Fibroblast of villous mesenchyme (primary cell): ENCODE measurements at regions not wholly inside any gene's neighbourhood (a gene's known extent, or its start where the extent isn't known, plus 50 kb on each side); places are given as distances from the start of the nearest gene placed in this dataset.

Source experiments
- DNase-seq: peaks from one replicate; pipeline ENCODE4 v3.0.0-alpha.2; 2010; ENCODE audit warnings: low read depth
- H3K4me3 ChIP-seq: 2 replicates; pipeline ENCODE4 v1.5.1; 2011; ENCODE audit warnings: low read depth, mild to moderate bottlenecking, low read length
- CTCF ChIP-seq: IDR thresholded peaks from 2 replicates; pipeline ENCODE4 v1.5.1; 2012; ENCODE audit warnings: low read depth, mild to moderate bottlenecking, low read length; ENCODE audit not compliant: insufficient read depth

GRCh38 chr13:103306163-103306562, 239.9 kb upstream of the SLC10A2 start:
- no peak overlapping the region for H3K4me3 ChIP-seq
- no peak for TF ChIP-seq CTCF
- DNase-seq, result no peak

DNA sequence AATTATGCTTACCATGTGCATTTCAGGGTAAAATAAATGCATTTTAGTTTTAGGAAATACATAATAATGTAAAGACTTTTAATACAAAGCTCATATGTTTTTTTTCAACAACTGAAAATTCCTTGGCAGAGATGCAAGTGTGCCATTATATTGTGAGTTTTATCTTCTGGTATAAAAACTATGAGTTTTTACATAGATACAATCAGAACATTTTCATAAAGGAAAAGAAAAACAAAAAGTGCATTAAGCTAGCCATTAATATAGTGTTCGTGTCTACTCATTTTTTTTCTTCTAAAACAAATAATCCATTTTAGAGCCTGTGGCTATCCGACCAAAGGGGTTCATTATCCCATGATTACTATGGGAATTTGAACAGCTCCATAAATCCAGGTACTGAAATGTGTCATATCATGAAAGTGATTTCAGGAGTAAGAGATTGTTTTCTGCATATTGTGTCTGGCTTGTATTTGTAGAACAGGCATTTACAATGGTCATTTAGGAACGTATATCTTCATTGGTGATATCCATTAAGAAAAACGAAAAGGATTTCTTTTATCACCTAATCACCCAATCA, 236.9 kb upstream of the SLC10A2 start:
- TF ChIP-seq CTCF, result no peak
- DNase-seq, result no peak
- no peak overlapping the region for H3K4me3 ChIP-seq

- DNase-seq, result no peak
- TF ChIP-seq CTCF, result no peak
- no peak overlapping the region for H3K4me3 ChIP-seq
Observed at GRCh38 chr13:103302676-103303075, 236.5 kb upstream of the SLC10A2 start.

DNA sequence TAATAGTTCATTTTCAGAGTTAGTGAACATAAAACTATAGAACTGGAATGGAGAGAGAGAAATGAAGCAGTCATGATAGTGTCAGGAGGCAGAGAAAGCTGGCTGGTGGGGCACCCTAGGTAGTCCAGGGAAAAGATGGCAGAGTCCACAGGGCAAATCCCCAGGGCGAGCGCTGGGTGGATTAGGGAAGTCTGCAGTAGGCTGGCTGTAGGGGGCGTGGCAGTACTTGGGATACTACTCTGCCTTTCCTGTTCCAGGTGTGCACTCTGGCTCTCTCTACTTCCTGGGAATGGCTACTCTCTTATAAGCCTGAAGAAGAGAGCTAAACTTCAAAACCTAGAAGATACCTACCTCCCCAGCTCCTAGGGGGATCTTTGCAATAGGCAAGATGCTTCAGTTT, 232.9 kb upstream of the SLC10A2 start:
- no peak for DNase-seq
- H3K4me3 ChIP-seq, result no peak overlapping the region
- no peak for TF ChIP-seq CTCF

GRCh38 chr13:103297083-103297482, 230.9 kb upstream of the SLC10A2 start:
- TF ChIP-seq CTCF, result no peak
- no peak overlapping the region for H3K4me3 ChIP-seq
- DNase-seq, result no peak

GRCh38 chr13:103291798-103292572, 225.8 kb upstream of the SLC10A2 start:
- H3K4me3 ChIP-seq, result no peak overlapping the region
- TF ChIP-seq CTCF, result no peak
- no peak for DNase-seq
